HG03108 (cell line): ENCODE measurements at regions not wholly inside any gene's neighbourhood (a gene's known extent, or its start where the extent isn't known, plus 50 kb on each side); places are given as distances from the start of the nearest gene placed in this dataset.
"Not testable (repeated sequence)": the region's sequence is repeated elsewhere in the genome, so short reads cannot be mapped to it uniquely, and the experiment has no call there.

ENCODE experiments used
- ATAC-seq: cut with Tn5 transposase; IDR thresholded peaks from one replicate; pipeline ENCODE4 v1.9.1; 2021; ENCODE audit warnings: moderate library complexity; ENCODE audit not compliant: unreplicated experiment

- no peak for ATAC-seq
Measured at GRCh38 chr18:2192562-2192961, 378.7 kb downstream of the METTL4 start.

- ATAC-seq, result no peak
Measured at GRCh38 chr18:2197946-2198345, 373.4 kb downstream of the METTL4 start.

GRCh38 chr18:2199060-2199459, 372.2 kb downstream of the METTL4 start:
- ATAC-seq, result no peak

GRCh38 chr18:2201036-2201600, 370.2 kb downstream of the METTL4 start:
- ATAC-seq, result no peak

- ATAC-seq, result no peak
Measured at GRCh38 chr18:2204736-2205135, 366.6 kb downstream of the METTL4 start.

- ATAC-seq, result no peak
Measured at GRCh38 chr18:2207294-2207693, 364.0 kb downstream of the METTL4 start.

- no peak for ATAC-seq
Measured at GRCh38 chr18:2212598-2213205, 358.6 kb downstream of the METTL4 start.

- ATAC-seq, result no peak
Measured at GRCh38 chr18:2213905-2214304, 357.4 kb downstream of the METTL4 start.

- no peak for ATAC-seq
Measured at GRCh38 chr18:2217356-2217755, 353.9 kb downstream of the METTL4 start.

- no peak for ATAC-seq
Measured at GRCh38 chr18:2218101-2218500, 353.2 kb downstream of the METTL4 start.

- ATAC-seq, result no peak
Measured at GRCh38 chr18:2219706-2220105, 351.6 kb downstream of the METTL4 start.

GRCh38 chr18:2222270-2223185, 348.8 kb downstream of the METTL4 start:
- ATAC-seq, result no peak

GRCh38 chr18:2223449-2223848, 347.9 kb downstream of the METTL4 start:
- no peak for ATAC-seq

GRCh38 chr18:2223849-2224248, 347.5 kb downstream of the METTL4 start:
- no peak for ATAC-seq

- ATAC-seq, result no peak
Measured at GRCh38 chr18:2236232-2236631, 335.1 kb downstream of the METTL4 start.

GRCh38 chr18:2237706-2238105, 333.6 kb downstream of the METTL4 start:
- no peak for ATAC-seq

- no peak for ATAC-seq
Measured at GRCh38 chr18:2240311-2240705, 331.0 kb downstream of the METTL4 start.

GRCh38 chr18:2244641-2245040, 326.7 kb downstream of the METTL4 start:
- ATAC-seq, result no peak

- ATAC-seq, result not testable (repeated sequence)
Measured at GRCh38 chr18:2247101-2247500, 324.2 kb downstream of the METTL4 start.

- no peak for ATAC-seq
Measured at GRCh38 chr18:2254977-2255376, 316.3 kb downstream of the METTL4 start.

GRCh38 chr18:2256577-2256976, 314.7 kb downstream of the METTL4 start:
- ATAC-seq, result no peak

- no peak for ATAC-seq
Measured at GRCh38 chr18:2258954-2259353, 312.4 kb downstream of the METTL4 start.
